A673 (cell line): ENCODE measurements at regions not wholly inside any gene's neighbourhood (a gene's known extent, or its start where the extent isn't known, plus 50 kb on each side); places are given as distances from the start of the nearest gene placed in this dataset.
A peak's percentile ranks its signal among the peaks of the same experiment; 100 is the strongest.

Experiments used
- BruUV-seq: library from RNA; stranded (reverse); fragments of 400-500 nt; replicated peaks from 2 replicates; lab custom pipeline; 2021; lab: Mats Ljungman, UMichigan
- CTCF ChIA-PET: fragments of 300-600 bp; sonication (Branson Sonifier 250); formaldehyde crosslinking; loops from one replicate; lab custom pipeline; 2022; ENCODE audit warnings: antibody characterized with exemption; lab: Charles Lee
- POLR2A ChIA-PET: fragments of 300-600 bp; sonication (Branson Sonifier 250); formaldehyde crosslinking; loops from one replicate; lab custom pipeline; 2022; ENCODE audit warnings: antibody characterized with exemption; ENCODE audit not compliant: low non-redundant PET; lab: Charles Lee
- DNase-seq: peaks from one replicate; pipeline ENCODE4 v3.0.0-alpha.2; 2015; ENCODE audit warnings: low spot score
- H3K27ac ChIP-seq: fragments of 200-600 bp; sonication (generic); 2 replicates; pipeline ENCODE4 v1.5.1; 2016; ENCODE audit warnings: mixed run types, low read depth, mild to moderate bottlenecking, mixed read lengths, antibody characterized with exemption, low read length; ENCODE audit not compliant: poor library complexity, severe bottlenecking
- H3K27me3 ChIP-seq: fragments of 200-600 bp; sonication (generic); replicated peaks from 2 replicates; pipeline ENCODE4 v1.6.1; 2017; ENCODE audit warnings: mixed run types, low read depth, mild to moderate bottlenecking, mixed read lengths, antibody characterized with exemption, low read length; ENCODE audit not compliant: insufficient read depth, poor library complexity
- H3K36me3 ChIP-seq: fragments of 200-600 bp; sonication (generic); 2 replicates; pipeline ENCODE4 v1.6.1; 2016; ENCODE audit warnings: mixed run types, mild to moderate bottlenecking, mixed read lengths, antibody characterized with exemption, low read length; ENCODE audit not compliant: insufficient read depth, poor library complexity, severe bottlenecking
- H3K4me1 ChIP-seq: fragments of 200-600 bp; sonication (generic); 2 replicates; pipeline ENCODE4 v1.6.1; 2017; ENCODE audit warnings: mixed run types, mild to moderate bottlenecking, mixed read lengths, antibody characterized with exemption, low read length; ENCODE audit not compliant: insufficient read depth, poor library complexity, severe bottlenecking
- H3K4me3 ChIP-seq: fragments of 200-600 bp; sonication (generic); 2 replicates; pipeline ENCODE4 v1.5.1; 2016; ENCODE audit warnings: low read depth, mixed run types, mild to moderate bottlenecking, mixed read lengths, low read length; ENCODE audit not compliant: poor library complexity, severe bottlenecking
- H3K9me3 ChIP-seq: fragments of 200-600 bp; sonication (generic); 2 replicates; pipeline ENCODE4 v1.6.1; 2016; ENCODE audit warnings: mixed run types, low read depth, mild to moderate bottlenecking, mixed read lengths, antibody characterized with exemption, low read length; ENCODE audit not compliant: poor library complexity, severe bottlenecking
- CTCF ChIP-seq: fragments of 300-800, 200-600 bp; sonication (generic); conservative IDR thresholded peaks from 2 replicates; pipeline ENCODE4 v1.5.1; 2017; ENCODE audit warnings: low read depth, mild to moderate bottlenecking, antibody characterized with exemption, low read length, moderate library complexity, mixed read lengths
- EZH2 ChIP-seq: fragments of 200-600 bp; sonication (generic); IDR thresholded peaks from 2 replicates; pipeline ENCODE4 v1.6.1; 2017; ENCODE audit warnings: borderline replicate concordance, low read depth, mild to moderate bottlenecking, mixed read lengths, antibody characterized with exemption, low read length; ENCODE audit not compliant: poor library complexity, severe bottlenecking
- intact Hi-C: fragments of 100-400 bp; cut with micrococcal nuclease; formaldehyde crosslinking; loops from one replicate; pipeline ENCODE4 v1.10.0; 2022; ENCODE audit not compliant: unreplicated experiment

- intact Hi-C loops = no loop called here
- H3K27me3 ChIP-seq = no peaks in the 10 kb centered on the region
- no peaks in the 10 kb centered on the region for H3K4me1 ChIP-seq
- no peak overlapping the region for H3K4me3 ChIP-seq
- no TSS peak for BruUV-seq
- H3K36me3 ChIP-seq = no peaks in the 10 kb centered on the region
- POLR2A ChIA-PET = no interaction called here
- no peaks in the 10 kb centered on the region for H3K9me3 ChIP-seq
- DNase-seq = peak; percentile 33
- TF ChIP-seq EZH2 (no peak), CTCF (no peak)
- CTCF ChIA-PET = no interaction called here
- no peak overlapping the region for H3K27ac ChIP-seq
Measured at GRCh38 chr4:116866106-116866505, 219.3 kb downstream of the TRAM1L1 start.

- Histone ChIP-seq H3K4me3 (no peak overlapping the region), H3K9me3 (no peaks in the 10 kb centered on the region), H3K27me3 (no peaks in the 10 kb centered on the region), H3K4me1 (no peaks in the 10 kb centered on the region), H3K36me3 (no peaks in the 10 kb centered on the region), H3K27ac (no peak overlapping the region)
- CTCF ChIA-PET = interaction anchor here (0.6 kb wide), 1 partner anchor 13 kb away, joined by 3 read pairs; no protein-coding TSS in a partner anchor
- POLR2A ChIA-PET = no interaction called here
- intact Hi-C loops = no loop called here
- no peak for DNase-seq
- no peak for TF ChIP-seq CTCF
- TF ChIP-seq EZH2 = no peak
- no TSS peak for BruUV-seq
Measured at GRCh38 chr4:116862592-116862991, 222.8 kb downstream of the TRAM1L1 start.

GRCh38 chr4:116860891-116861290, 224.5 kb downstream of the TRAM1L1 start:
- no peak for DNase-seq
- H3K4me3 ChIP-seq = no peak overlapping the region
- H3K9me3 ChIP-seq = no peaks in the 10 kb centered on the region
- no peaks in the 10 kb centered on the region for H3K27me3 ChIP-seq
- no TSS peak for BruUV-seq
- intact Hi-C loops = no loop called here
- H3K4me1 ChIP-seq = no peaks in the 10 kb centered on the region
- POLR2A ChIA-PET = no interaction called here
- H3K27ac ChIP-seq = no peak overlapping the region
- H3K36me3 ChIP-seq = no peaks in the 10 kb centered on the region
- TF ChIP-seq EZH2 (no peak), CTCF (no peak)
- CTCF ChIA-PET = no interaction called here
